ENCODE measurements at regions not wholly inside any gene's neighbourhood (a gene's known extent, or its start where the extent isn't known, plus 50 kb on each side); places are given as distances from the start of the nearest gene placed in this dataset.
"Not testable (repeated sequence)": the region's sequence is repeated elsewhere in the genome, so short reads cannot be mapped to it uniquely, and the experiment has no call there.

- no peak for DNase-seq
Measured at GRCh38 chr19:28008695-28009094, 1204.3 kb downstream of the UQCRFS1 start.

GRCh38 chr19:28003543-28003942, 1209.4 kb downstream of the UQCRFS1 start:
- no peak for DNase-seq

GRCh38 chr19:27997069-27997468, 1215.9 kb downstream of the UQCRFS1 start:
- no peak for DNase-seq

GRCh38 chr19:27993619-27994570, 1219.1 kb downstream of the UQCRFS1 start:
- no peak for DNase-seq

- DNase-seq: no peak
Measured at GRCh38 chr19:27986299-27986698, 1226.7 kb downstream of the UQCRFS1 start.

- DNase-seq: no peak
Measured at GRCh38 chr19:27975419-27976005, 1237.4 kb downstream of the UQCRFS1 start.

- peak; percentile 70 for DNase-seq
Measured at GRCh38 chr19:27974082-27974513, 1238.9 kb downstream of the UQCRFS1 start.

GRCh38 chr19:27972291-27973040, 1240.5 kb downstream of the UQCRFS1 start:
- no peak for DNase-seq

- no peak for DNase-seq
Measured at GRCh38 chr19:27971869-27972268, 1241.1 kb downstream of the UQCRFS1 start.

- no peak for DNase-seq
Measured at GRCh38 chr19:27971071-27971470, 1241.9 kb downstream of the UQCRFS1 start.

GRCh38 chr19:27966390-27966816, 1246.5 kb downstream of the UQCRFS1 start:
- peak; percentile 30 for DNase-seq

GRCh38 chr19:27964185-27964584, 1248.8 kb downstream of the UQCRFS1 start:
- peak; percentile 24 for DNase-seq

- DNase-seq: no peak
Measured at GRCh38 chr19:27962264-27962663, 1250.7 kb downstream of the UQCRFS1 start.

GRCh38 chr19:27955485-27956480, 1257.2 kb downstream of the UQCRFS1 start:
- DNase-seq: no peak

GRCh38 chr19:27942607-27943006, 1270.3 kb downstream of the UQCRFS1 start:
- DNase-seq: not testable (repeated sequence)

GRCh38 chr19:27936139-27936538, 1276.8 kb downstream of the UQCRFS1 start:
- DNase-seq: no peak

- DNase-seq: no peak
Measured at GRCh38 chr19:27935669-27936068, 1277.3 kb downstream of the UQCRFS1 start.

GRCh38 chr19:27929399-27929798, 1283.6 kb downstream of the UQCRFS1 start:
- DNase-seq: no peak

- no peak for DNase-seq
Measured at GRCh38 chr19:27925202-27925601, 1287.7 kb downstream of the UQCRFS1 start.

- no peak for DNase-seq
Measured at GRCh38 chr19:27922970-27923369, 1290.0 kb downstream of the UQCRFS1 start.

- peak; percentile 1 for DNase-seq
Measured at GRCh38 chr19:27920774-27921173, 1292.2 kb downstream of the UQCRFS1 start.

Measured in tongue (tissue), 1 donor.